SK-N-SH treated with all-trans-retinoic acid at 6 μM for 48 hours (cell line): ENCODE measurements at regions not wholly inside any gene's neighbourhood (a gene's known extent, or its start where the extent isn't known, plus 50 kb on each side); places are given as distances from the start of the nearest gene placed in this dataset.

Source experiments
- BACH2 ChIP-seq: fragments of 250-450 bp; sonication (Bioruptor Pico); IDR thresholded peaks from 2 replicates; pipeline ENCODE4 v1.9.0; 2021; ENCODE audit warnings: mild to moderate bottlenecking, borderline replicate concordance
- PATZ1 ChIP-seq: fragments of 250-450 bp; sonication (Bioruptor Pico); IDR thresholded peaks from 2 replicates; pipeline ENCODE4 v1.8.0; 2020; ENCODE audit warnings: mild to moderate bottlenecking, moderate library complexity, borderline replicate concordance
- RARB ChIP-seq: fragments of 250-450 bp; sonication (Bioruptor Pico); IDR thresholded peaks from 2 replicates; pipeline ENCODE4 v1.8.0; 2021; ENCODE audit warnings: mild to moderate bottlenecking, moderate library complexity
- ZNF70 ChIP-seq: fragments of 450-650 bp; formaldehyde crosslinking; IDR thresholded peaks from 2 replicates; pipeline ENCODE4 v1.5.0; 2020; ENCODE audit warnings: mild to moderate bottlenecking, moderate library complexity
- TF ChIP-seq, protein P1 (sequence below): fragments of 250-450 bp; sonication (Bioruptor Pico); IDR thresholded peaks from 2 replicates; pipeline ENCODE4 v1.5.0; 2020; ENCODE audit warnings: mild to moderate bottlenecking, moderate library complexity
- TF ChIP-seq, protein P2 (sequence below): fragments of 250-450 bp; sonication (Bioruptor Pico); IDR thresholded peaks from 2 replicates; pipeline ENCODE4 v1.5.1; 2020; ENCODE audit warnings: low read depth, mild to moderate bottlenecking, moderate library complexity

GRCh38 chr5:54655761-54656160, 138.2 kb downstream of the SNX18 start:
- TF ChIP-seq RARB (CRISPR knock-in tag), result no peak
- TF ChIP-seq, protein P1, sequence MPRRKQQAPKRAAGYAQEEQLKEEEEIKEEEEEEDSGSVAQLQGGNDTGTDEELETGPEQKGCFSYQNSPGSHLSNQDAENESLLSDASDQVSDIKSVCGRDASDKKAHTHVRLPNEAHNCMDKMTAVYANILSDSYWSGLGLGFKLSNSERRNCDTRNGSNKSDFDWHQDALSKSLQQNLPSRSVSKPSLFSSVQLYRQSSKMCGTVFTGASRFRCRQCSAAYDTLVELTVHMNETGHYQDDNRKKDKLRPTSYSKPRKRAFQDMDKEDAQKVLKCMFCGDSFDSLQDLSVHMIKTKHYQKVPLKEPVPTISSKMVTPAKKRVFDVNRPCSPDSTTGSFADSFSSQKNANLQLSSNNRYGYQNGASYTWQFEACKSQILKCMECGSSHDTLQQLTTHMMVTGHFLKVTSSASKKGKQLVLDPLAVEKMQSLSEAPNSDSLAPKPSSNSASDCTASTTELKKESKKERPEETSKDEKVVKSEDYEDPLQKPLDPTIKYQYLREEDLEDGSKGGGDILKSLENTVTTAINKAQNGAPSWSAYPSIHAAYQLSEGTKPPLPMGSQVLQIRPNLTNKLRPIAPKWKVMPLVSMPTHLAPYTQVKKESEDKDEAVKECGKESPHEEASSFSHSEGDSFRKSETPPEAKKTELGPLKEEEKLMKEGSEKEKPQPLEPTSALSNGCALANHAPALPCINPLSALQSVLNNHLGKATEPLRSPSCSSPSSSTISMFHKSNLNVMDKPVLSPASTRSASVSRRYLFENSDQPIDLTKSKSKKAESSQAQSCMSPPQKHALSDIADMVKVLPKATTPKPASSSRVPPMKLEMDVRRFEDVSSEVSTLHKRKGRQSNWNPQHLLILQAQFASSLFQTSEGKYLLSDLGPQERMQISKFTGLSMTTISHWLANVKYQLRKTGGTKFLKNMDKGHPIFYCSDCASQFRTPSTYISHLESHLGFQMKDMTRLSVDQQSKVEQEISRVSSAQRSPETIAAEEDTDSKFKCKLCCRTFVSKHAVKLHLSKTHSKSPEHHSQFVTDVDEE, result no peak
- TF ChIP-seq, protein P2, sequence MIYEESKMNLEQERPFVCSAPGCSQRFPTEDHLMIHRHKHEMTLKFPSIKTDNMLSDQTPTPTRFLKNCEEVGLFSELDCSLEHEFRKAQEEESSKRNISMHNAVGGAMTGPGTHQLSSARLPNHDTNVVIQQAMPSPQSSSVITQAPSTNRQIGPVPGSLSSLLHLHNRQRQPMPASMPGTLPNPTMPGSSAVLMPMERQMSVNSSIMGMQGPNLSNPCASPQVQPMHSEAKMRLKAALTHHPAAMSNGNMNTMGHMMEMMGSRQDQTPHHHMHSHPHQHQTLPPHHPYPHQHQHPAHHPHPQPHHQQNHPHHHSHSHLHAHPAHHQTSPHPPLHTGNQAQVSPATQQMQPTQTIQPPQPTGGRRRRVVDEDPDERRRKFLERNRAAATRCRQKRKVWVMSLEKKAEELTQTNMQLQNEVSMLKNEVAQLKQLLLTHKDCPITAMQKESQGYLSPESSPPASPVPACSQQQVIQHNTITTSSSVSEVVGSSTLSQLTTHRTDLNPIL (CRISPR knock-in tag), result no peak
- no peak for TF ChIP-seq ZNF70 (CRISPR knock-in tag)
- no peak for TF ChIP-seq BACH2
- TF ChIP-seq PATZ1 (CRISPR knock-in tag), result no peak
